Endodermal cell (in vitro differentiated cells): ENCODE measurements at regions not wholly inside any gene's neighbourhood (a gene's known extent, or its start where the extent isn't known, plus 50 kb on each side); places are given as distances from the start of the nearest gene placed in this dataset.

Experiments used
- DNase-seq: peaks from one replicate; pipeline ENCODE4 v3.0.0-alpha.2; 2017
- H3K27ac ChIP-seq: 2 replicates; pipeline ENCODE4 v1.5.1; 2013; ENCODE audit warnings: mild to moderate bottlenecking, low read depth, low read length, moderate library complexity
- H3K27me3 ChIP-seq: 2 replicates; pipeline ENCODE4 v1.6.1; 2013; ENCODE audit warnings: mild to moderate bottlenecking, low read length, moderate library complexity; ENCODE audit not compliant: insufficient read depth, control insufficient read depth, poor library complexity, severe bottlenecking
- H3K36me3 ChIP-seq: 2 replicates; pipeline ENCODE4 v1.7.0; 2013; ENCODE audit warnings: mild to moderate bottlenecking, low read length, moderate library complexity; ENCODE audit not compliant: control insufficient read depth, insufficient read depth
- H3K4me1 ChIP-seq: one replicate; pipeline ENCODE4 v1.7.0; 2013; ENCODE audit warnings: low read length; ENCODE audit not compliant: control insufficient read depth, insufficient read depth
- H3K4me3 ChIP-seq: 2 replicates; pipeline ENCODE4 v1.5.1; 2013; ENCODE audit warnings: mild to moderate bottlenecking, low read length, moderate library complexity
- H3K9ac ChIP-seq: 2 replicates; pipeline ENCODE4 v1.6.1; 2013; ENCODE audit warnings: mild to moderate bottlenecking, low read length, moderate library complexity; ENCODE audit not compliant: poor library complexity, severe bottlenecking; ENCODE audit errors: extremely low read depth
- H3K9me3 ChIP-seq: 2 replicates; pipeline ENCODE4 v1.6.1; 2013; ENCODE audit warnings: mild to moderate bottlenecking, low read length, moderate library complexity; ENCODE audit not compliant: control insufficient read depth
- H3K27ac Mint-ChIP-seq: 2 replicates; pipeline ENCODE4 v1.8.0; 2020; ENCODE audit warnings: mixed read lengths
- H3K27me3 Mint-ChIP-seq: 2 replicates; pipeline ENCODE4 v1.8.0; 2021; ENCODE audit warnings: mild to moderate bottlenecking, mixed read lengths; ENCODE audit not compliant: insufficient read depth
- H3K36me3 Mint-ChIP-seq: 2 replicates; pipeline ENCODE4 v1.8.0; 2020; ENCODE audit warnings: low read depth, mixed read lengths
- H3K4me1 Mint-ChIP-seq: 2 replicates; pipeline ENCODE4 v1.8.0; 2020; ENCODE audit warnings: mixed read lengths
- H3K4me3 Mint-ChIP-seq: 2 replicates; pipeline ENCODE4 v1.8.0; 2020; ENCODE audit warnings: mild to moderate bottlenecking, moderate library complexity, mixed read lengths
- H3K9me3 Mint-ChIP-seq: 2 replicates; pipeline ENCODE4 v1.8.0; 2020; ENCODE audit warnings: mild to moderate bottlenecking, mixed read lengths
- WGBS, 2 experiments: methylation state at CpG; one replicate each; pipeline versions ENCODE4 v1.1.5 to v1.1.7; 2013; ENCODE audit warnings: missing lambda C conversion rate in 2 of 2, mixed read lengths in 1 of 2; ENCODE audit not compliant: insufficient coverage in 1 of 2, insufficient read length in 1 of 2; 5-methylcytosine and 5-hydroxymethylcytosine counted together
- TF ChIP-seq, protein P1 (sequence below): fragments of 200-600 bp; sonication (generic); conservative IDR thresholded peaks from 2 replicates; pipeline ENCODE4 v1.5.0; 2021; ENCODE audit warnings: antibody characterized with exemption, mild to moderate bottlenecking

DNA sequence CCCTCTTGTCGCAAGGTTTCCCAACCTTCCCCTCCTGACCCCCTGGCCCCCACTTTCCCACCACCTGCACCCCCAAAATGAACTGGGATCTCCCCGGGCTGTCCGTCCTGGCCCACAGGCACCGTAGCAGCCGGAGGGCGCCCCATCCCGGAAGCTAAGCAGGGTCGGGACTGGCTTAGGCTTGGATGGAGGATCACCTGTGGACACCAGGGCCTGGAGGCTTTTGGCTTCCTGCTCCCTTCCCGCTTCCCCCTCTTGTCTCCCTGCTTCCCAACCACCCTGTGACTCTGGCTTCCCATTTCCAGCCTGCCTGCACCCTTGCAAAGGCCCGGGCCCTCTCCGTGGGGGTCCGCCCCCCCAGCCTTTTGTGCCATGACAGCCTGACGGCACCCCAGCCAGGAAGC, 2291.3 kb downstream of the TP53TG3F start:
- Histone ChIP-seq H3K9me3 (peaks cover 15% of the 10 kb centered on the region), H3K27me3 (no peaks in the 10 kb centered on the region), H3K9ac (no peak overlapping the region), H3K27ac (no peak overlapping the region), H3K4me3 (no peak overlapping the region), H3K36me3 (no peaks in the 10 kb centered on the region), H3K4me1 (no peaks in the 10 kb centered on the region)
- TF ChIP-seq, protein P1, sequence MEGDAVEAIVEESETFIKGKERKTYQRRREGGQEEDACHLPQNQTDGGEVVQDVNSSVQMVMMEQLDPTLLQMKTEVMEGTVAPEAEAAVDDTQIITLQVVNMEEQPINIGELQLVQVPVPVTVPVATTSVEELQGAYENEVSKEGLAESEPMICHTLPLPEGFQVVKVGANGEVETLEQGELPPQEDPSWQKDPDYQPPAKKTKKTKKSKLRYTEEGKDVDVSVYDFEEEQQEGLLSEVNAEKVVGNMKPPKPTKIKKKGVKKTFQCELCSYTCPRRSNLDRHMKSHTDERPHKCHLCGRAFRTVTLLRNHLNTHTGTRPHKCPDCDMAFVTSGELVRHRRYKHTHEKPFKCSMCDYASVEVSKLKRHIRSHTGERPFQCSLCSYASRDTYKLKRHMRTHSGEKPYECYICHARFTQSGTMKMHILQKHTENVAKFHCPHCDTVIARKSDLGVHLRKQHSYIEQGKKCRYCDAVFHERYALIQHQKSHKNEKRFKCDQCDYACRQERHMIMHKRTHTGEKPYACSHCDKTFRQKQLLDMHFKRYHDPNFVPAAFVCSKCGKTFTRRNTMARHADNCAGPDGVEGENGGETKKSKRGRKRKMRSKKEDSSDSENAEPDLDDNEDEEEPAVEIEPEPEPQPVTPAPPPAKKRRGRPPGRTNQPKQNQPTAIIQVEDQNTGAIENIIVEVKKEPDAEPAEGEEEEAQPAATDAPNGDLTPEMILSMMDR, result no peak
- H3K4me1 Mint-ChIP-seq, result no peaks in the 10 kb centered on the region
- no peak overlapping the region for H3K4me3 Mint-ChIP-seq
- DNase-seq, result no peak
- H3K36me3 Mint-ChIP-seq, result no peaks in the 10 kb centered on the region
- no peak overlapping the region for H3K27ac Mint-ChIP-seq
- WGBS, 2 experiments, result 80 to 87% methylated on average over 4 to 13 of the region's 13 CpGs
- H3K9me3 Mint-ChIP-seq, result peaks cover 93% of the 10 kb centered on the region
- H3K27me3 Mint-ChIP-seq, result no peaks in the 10 kb centered on the region

- no peak for DNase-seq
- Mint-ChIP-seq H3K27me3 (no peaks in the 10 kb centered on the region), H3K4me3 (no peak overlapping the region), H3K36me3 (no peaks in the 10 kb centered on the region), H3K4me1 (no peaks in the 10 kb centered on the region), H3K9me3 (peaks cover 93% of the 10 kb centered on the region), H3K27ac (no peak overlapping the region)
- 88 to 93% methylated on average over 3 to 24 of the region's 24 CpGs for WGBS, 2 experiments
- no peaks in the 10 kb centered on the region for H3K27me3 ChIP-seq
- no peak overlapping the region for H3K27ac ChIP-seq
- H3K9ac ChIP-seq, result no peak overlapping the region
- no peak overlapping the region for H3K4me3 ChIP-seq
- H3K4me1 ChIP-seq, result no peaks in the 10 kb centered on the region
- TF ChIP-seq, protein P1, result no peak
- H3K9me3 ChIP-seq, result peaks cover 22% of the 10 kb centered on the region
- no peaks in the 10 kb centered on the region for H3K36me3 ChIP-seq
Observed at GRCh38 chr16:35751191-35751941, 2292.0 kb downstream of the TP53TG3F start.

GRCh38 chr16:35752012-35752772, 2292.8 kb downstream of the TP53TG3F start:
- Histone ChIP-seq H3K4me3 (no peak overlapping the region), H3K4me1 (no peaks in the 10 kb centered on the region), H3K27ac (no peak overlapping the region), H3K9me3 (peaks cover 30% of the 10 kb centered on the region), H3K27me3 (no peaks in the 10 kb centered on the region), H3K36me3 (no peaks in the 10 kb centered on the region), H3K9ac (no peak overlapping the region)
- Mint-ChIP-seq H3K4me3 (no peak overlapping the region), H3K4me1 (no peaks in the 10 kb centered on the region), H3K27me3 (no peaks in the 10 kb centered on the region), H3K36me3 (no peaks in the 10 kb centered on the region), H3K27ac (no peak overlapping the region), H3K9me3 (peaks cover 92% of the 10 kb centered on the region)
- DNase-seq, result no peak
- WGBS, 2 experiments, result 85 to 90% methylated on average over 8 to 18 of the region's 18 CpGs
- TF ChIP-seq, protein P1, result no peak
